ENCODE measurements at regions not wholly inside any gene's neighbourhood (a gene's known extent, or its start where the extent isn't known, plus 50 kb on each side); places are given as distances from the start of the nearest gene placed in this dataset.
A peak's percentile ranks its signal among the peaks of the same experiment; 100 is the strongest.

- no peak overlapping the region for H3K4me3 ChIP-seq (ENCODE audit: low read depth, low read length)
- in situ Hi-C loops (cut with HindIII; ENCODE audit: low sequenced_read_pairs): no loop called here
- no peak for DNase-seq (ENCODE audit: low read depth, low spot score)
- no peak for TF ChIP-seq CTCF (IDR thresholded peaks at IDR 0.05; ENCODE audit: low read depth, low read length)
Observed at GRCh38 chr1:162921311-162921710, 60.3 kb upstream of the CCDC190 start.

- in situ Hi-C loops (cut with HindIII; ENCODE audit: low sequenced_read_pairs): no loop called here
- H3K4me3 ChIP-seq (ENCODE audit: low read depth, low read length): no peak overlapping the region
- no peak for DNase-seq (ENCODE audit: low read depth, low spot score)
- TF ChIP-seq CTCF (IDR thresholded peaks at IDR 0.05; ENCODE audit: low read depth, low read length): no peak
Observed at GRCh38 chr1:162919034-162919433, 58.1 kb upstream of the CCDC190 start.

- DNase-seq (ENCODE audit: low read depth, low spot score): no peak
- no peak for TF ChIP-seq CTCF (IDR thresholded peaks at IDR 0.05; ENCODE audit: low read depth, low read length)
- H3K4me3 ChIP-seq (ENCODE audit: low read depth, low read length): no peak overlapping the region
- in situ Hi-C loops (cut with HindIII; ENCODE audit: low sequenced_read_pairs): no loop called here
Observed at GRCh38 chr1:162918151-162918754, 57.3 kb upstream of the CCDC190 start.

- no peak overlapping the region for H3K4me3 ChIP-seq (ENCODE audit: low read depth, low read length)
- in situ Hi-C loops (cut with HindIII; ENCODE audit: low sequenced_read_pairs): no loop called here
- no peak for DNase-seq (ENCODE audit: low read depth, low spot score)
- TF ChIP-seq CTCF (IDR thresholded peaks at IDR 0.05; ENCODE audit: low read depth, low read length): no peak
Observed at GRCh38 chr1:162916821-162917613, 56.0 kb upstream of the CCDC190 start.

GRCh38 chr1:162916407-162916806 is 55.4 kb upstream of the CCDC190 start:
- no peak overlapping the region for H3K4me3 ChIP-seq (ENCODE audit: low read depth, low read length)
- in situ Hi-C loops (cut with HindIII; ENCODE audit: low sequenced_read_pairs): no loop called here
- TF ChIP-seq CTCF (IDR thresholded peaks at IDR 0.05; ENCODE audit: low read depth, low read length): no peak
- DNase-seq (ENCODE audit: low read depth, low spot score): peak; percentile 49

GRCh38 chr1:162914601-162915000 is 53.6 kb upstream of the CCDC190 start:
- no peak for TF ChIP-seq CTCF (IDR thresholded peaks at IDR 0.05; ENCODE audit: low read depth, low read length)
- no peak for DNase-seq (ENCODE audit: low read depth, low spot score)
- in situ Hi-C loops (cut with HindIII; ENCODE audit: low sequenced_read_pairs): no loop called here
- no peak overlapping the region for H3K4me3 ChIP-seq (ENCODE audit: low read depth, low read length)
